GM12873 (cell line): ENCODE measurements at regions not wholly inside any gene's neighbourhood (a gene's known extent, or its start where the extent isn't known, plus 50 kb on each side); places are given as distances from the start of the nearest gene placed in this dataset.

Experiments used
- TF ChIP-seq, protein P1 (sequence below): IDR thresholded peaks from 2 replicates; pipeline ENCODE4 v1.5.1; 2012; ENCODE audit warnings: low read depth, mild to moderate bottlenecking, moderate library complexity, low read length, control low read depth; ENCODE audit not compliant: insufficient read depth; ENCODE audit errors: missing control alignments

GRCh38 chr3:104642827-104643226 lies 723.9 kb upstream of the ALCAM start:
- TF ChIP-seq, protein P1, sequence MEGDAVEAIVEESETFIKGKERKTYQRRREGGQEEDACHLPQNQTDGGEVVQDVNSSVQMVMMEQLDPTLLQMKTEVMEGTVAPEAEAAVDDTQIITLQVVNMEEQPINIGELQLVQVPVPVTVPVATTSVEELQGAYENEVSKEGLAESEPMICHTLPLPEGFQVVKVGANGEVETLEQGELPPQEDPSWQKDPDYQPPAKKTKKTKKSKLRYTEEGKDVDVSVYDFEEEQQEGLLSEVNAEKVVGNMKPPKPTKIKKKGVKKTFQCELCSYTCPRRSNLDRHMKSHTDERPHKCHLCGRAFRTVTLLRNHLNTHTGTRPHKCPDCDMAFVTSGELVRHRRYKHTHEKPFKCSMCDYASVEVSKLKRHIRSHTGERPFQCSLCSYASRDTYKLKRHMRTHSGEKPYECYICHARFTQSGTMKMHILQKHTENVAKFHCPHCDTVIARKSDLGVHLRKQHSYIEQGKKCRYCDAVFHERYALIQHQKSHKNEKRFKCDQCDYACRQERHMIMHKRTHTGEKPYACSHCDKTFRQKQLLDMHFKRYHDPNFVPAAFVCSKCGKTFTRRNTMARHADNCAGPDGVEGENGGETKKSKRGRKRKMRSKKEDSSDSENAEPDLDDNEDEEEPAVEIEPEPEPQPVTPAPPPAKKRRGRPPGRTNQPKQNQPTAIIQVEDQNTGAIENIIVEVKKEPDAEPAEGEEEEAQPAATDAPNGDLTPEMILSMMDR: no peak

- TF ChIP-seq, protein P1: no peak
Measured at GRCh38 chr3:104646196-104646595, 720.5 kb upstream of the ALCAM start.

GRCh38 chr3:104648823-104649222 lies 717.9 kb upstream of the ALCAM start:
- TF ChIP-seq, protein P1: no peak

GRCh38 chr3:104669083-104669482 lies 697.6 kb upstream of the ALCAM start:
- TF ChIP-seq, protein P1: no peak

- TF ChIP-seq, protein P1: no peak
Measured at GRCh38 chr3:104672331-104672730, 694.4 kb upstream of the ALCAM start.

- TF ChIP-seq, protein P1: no peak
Measured at GRCh38 chr3:104673981-104674380, 692.7 kb upstream of the ALCAM start.

GRCh38 chr3:104676241-104676640 lies 690.5 kb upstream of the ALCAM start:
- TF ChIP-seq, protein P1: no peak
